Transverse colon (tissue), 3 donors: ENCODE measurements at regions not wholly inside any gene's neighbourhood (a gene's known extent, or its start where the extent isn't known, plus 50 kb on each side); places are given as distances from the start of the nearest gene placed in this dataset.

Experiments used
- CTCF ChIP-seq, 5 experiments: fragments of 200-600 bp in 3 of 5; fragments of 450-650 bp in 2 of 5; sonication (generic) in 3 of 5; IDR thresholded peaks; 1 replicate in 2 of 5; 2 replicates in 3 of 5; pipeline ENCODE4 v1.5.1; 2016 to 2017; ENCODE audit warnings: antibody characterized with exemption in 5 of 5, inconsistent platforms in 3 of 5, mild to moderate bottlenecking in 2 of 5, moderate library complexity in 1 of 5
- POLR2A ChIP-seq: fragments of 450-650 bp; IDR thresholded peaks from one replicate; pipeline ENCODE4 v1.6.1; 2016; ENCODE audit warnings: antibody characterized with exemption, mild to moderate bottlenecking, moderate library complexity

GRCh38 chr6:141531040-141531439 is 601.7 kb upstream of the GJE1 start:
- TF ChIP-seq CTCF (IDR thresholded peaks at IDR 0.05) (no peak), POLR2A (no peak)
